ENCODE measurements at regions not wholly inside any gene's neighbourhood (a gene's known extent, or its start where the extent isn't known, plus 50 kb on each side); places are given as distances from the start of the nearest gene placed in this dataset.

GRCh38 chr5:84881737-84882136 is 497.1 kb upstream of the EDIL3 start:
- WGBS (ENCODE audit: low lambda C conversion rate): 5% methylated on average over 4 of the region's 4 CpGs
- BruUV-seq (replicated peaks): no TSS peak
- no peak for FAIRE-seq
- TF ChIP-seq ATF7 (IDR thresholded peaks at IDR 0.05): peak; percentile 87
- no peak for TF ChIP-seq ATF7 (CRISPR knock-in tag; IDR thresholded peaks at IDR 0.05)
- no peak for TF ChIP-seq NFYC (CRISPR knock-in tag; IDR thresholded peaks at IDR 0.05)
- Histone ChIP-seq H3K27ac (ENCODE audit: extremely low read length, insufficient read depth, low read length) (no peak overlapping the region), H2AFZ (ENCODE audit: low read length) (no peak overlapping the region), H3K4me2 (ENCODE audit: low read depth, low read length) (no peak overlapping the region), H3K4me1 (ENCODE audit: insufficient read depth, low read length) (no peaks in the 10 kb centered on the region), H3K36me3 (replicated peaks in 1 of 2; ENCODE audit: control insufficient read depth in 1 of 2, insufficient read depth in 2 of 2, low read length in 2 of 2) (no peaks in the 10 kb centered on the region), H3K9me3 (ENCODE audit: low read length) (no peaks in the 10 kb centered on the region), H3K27me3 (ENCODE audit: control insufficient read depth in 1 of 2, insufficient read depth in 2 of 2, low read length in 2 of 2) (no peaks in the 10 kb centered on the region), H3K79me2 (ENCODE audit: insufficient read depth, low read length) (no peaks in the 10 kb centered on the region), H4K20me1 (ENCODE audit: insufficient read depth, low read length) (no peaks in the 10 kb centered on the region), H3K9ac (ENCODE audit: insufficient read depth, low read depth, low read length) (no peak overlapping the region), H3K4me3 (replicated peaks in 1 of 3; ENCODE audit: insufficient read depth in 1 of 3, low read depth in 2 of 3, low read length in 3 of 3) (no peak overlapping the region)
- in situ Hi-C loops (cut with HindIII; ENCODE audit: extremely low pct_ligation_motif_present, low pct_unique_long_range_greater_than_20kb): no loop called here
- ChIA-PET POLR2A (no interaction called here), CTCF (ENCODE audit: low intra/inter-chr PET ratio, low total read pairs) (no interaction called here)
- no peak for ATAC-seq
- intact Hi-C loops (cut with micrococcal nuclease; ENCODE audit: unreplicated experiment): no loop called here
- no peak for DNase-seq (ENCODE audit: low spot score)

DNA sequence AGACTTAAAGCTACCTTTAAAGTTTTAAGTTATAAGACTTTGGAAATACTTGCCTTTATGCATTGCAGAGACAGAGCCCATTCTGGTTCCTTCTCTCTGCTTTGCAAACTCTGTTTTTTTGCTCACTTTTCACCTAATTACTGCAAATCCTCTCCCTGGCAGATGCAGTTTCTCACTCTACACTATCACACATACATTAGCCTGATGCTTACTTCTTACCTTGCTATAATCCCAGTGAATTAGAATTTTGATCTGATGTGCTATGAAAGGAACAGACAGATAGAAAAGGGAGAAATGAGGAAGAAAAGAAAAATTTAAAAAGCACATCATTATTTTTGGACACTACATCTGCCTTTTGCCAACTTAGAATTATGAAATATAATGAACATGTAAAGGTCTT is 489.5 kb upstream of the EDIL3 start:
- H4K20me1 ChIP-seq (ENCODE audit: insufficient read depth, low read length): no peaks in the 10 kb centered on the region
- no peak overlapping the region for H2AFZ ChIP-seq (ENCODE audit: low read length)
- TF ChIP-seq, protein P1, sequence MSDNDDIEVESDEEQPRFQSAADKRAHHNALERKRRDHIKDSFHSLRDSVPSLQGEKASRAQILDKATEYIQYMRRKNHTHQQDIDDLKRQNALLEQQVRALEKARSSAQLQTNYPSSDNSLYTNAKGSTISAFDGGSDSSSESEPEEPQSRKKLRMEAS (IDR thresholded peaks at IDR 0.05): no peak
- no peak for TF ChIP-seq ZNF775 (CRISPR knock-in tag; IDR thresholded peaks at IDR 0.05; ENCODE audit: borderline replicate concordance)
- no peak for TF ChIP-seq ZNF432 (CRISPR knock-in tag; IDR thresholded peaks at IDR 0.05; ENCODE audit: borderline replicate concordance)
- TF ChIP-seq FOXM1 (CRISPR knock-in tag; IDR thresholded peaks at IDR 0.05): no peak
- no peak for TF ChIP-seq AKAP8 (CRISPR knock-in tag; IDR thresholded peaks at IDR 0.05)
- no peak for TF ChIP-seq ZNF230 (CRISPR knock-in tag; IDR thresholded peaks at IDR 0.05)
- no peak for TF ChIP-seq TP53 (CRISPR knock-in tag; conservative IDR thresholded peaks at IDR 0.05)
- TF ChIP-seq PPARG (CRISPR knock-in tag; conservative IDR thresholded peaks at IDR 0.05): no peak
- TF ChIP-seq FOXK1 (CRISPR knock-in tag; IDR thresholded peaks at IDR 0.05; ENCODE audit: borderline replicate concordance, low read depth): no peak
- no peak for TF ChIP-seq GPN1 (CRISPR knock-in tag; IDR thresholded peaks at IDR 0.05; ENCODE audit: borderline replicate concordance)
- no peak overlapping the region for H3K9ac ChIP-seq (ENCODE audit: insufficient read depth, low read depth, low read length)
- no peak overlapping the region for H3K4me2 ChIP-seq (ENCODE audit: low read depth, low read length)
- H3K4me1 ChIP-seq (ENCODE audit: insufficient read depth, low read length): no peaks in the 10 kb centered on the region
- no peaks in the 10 kb centered on the region for H3K27me3 ChIP-seq (ENCODE audit: control insufficient read depth in 1 of 2, insufficient read depth in 2 of 2, low read length in 2 of 2)
- no peak overlapping the region for H3K27ac ChIP-seq (ENCODE audit: extremely low read length, insufficient read depth, low read length)
- no peaks in the 10 kb centered on the region for H3K9me3 ChIP-seq (ENCODE audit: low read length)
- no peak for FAIRE-seq
- intact Hi-C loops (cut with micrococcal nuclease; ENCODE audit: unreplicated experiment) (no loop called here), in situ Hi-C loops (cut with HindIII; ENCODE audit: extremely low pct_ligation_motif_present, low pct_unique_long_range_greater_than_20kb) (no loop called here)
- H3K36me3 ChIP-seq (replicated peaks in 1 of 2; ENCODE audit: control insufficient read depth in 1 of 2, insufficient read depth in 2 of 2, low read length in 2 of 2): no peaks in the 10 kb centered on the region
- ChIA-PET POLR2A (no interaction called here), CTCF (ENCODE audit: low intra/inter-chr PET ratio, low total read pairs) (no interaction called here)
- no TSS peak for BruUV-seq (replicated peaks)
- no peaks in the 10 kb centered on the region for H3K79me2 ChIP-seq (ENCODE audit: insufficient read depth, low read length)
- H3K4me3 ChIP-seq (replicated peaks in 1 of 3; ENCODE audit: insufficient read depth in 1 of 3, low read depth in 2 of 3, low read length in 3 of 3): no peak overlapping the region
- ATAC-seq: no peak
- no peak for DNase-seq (ENCODE audit: low spot score)

Data from HepG2 (cell line).